HG03460 (cell line): ENCODE measurements at regions not wholly inside any gene's neighbourhood (a gene's known extent, or its start where the extent isn't known, plus 50 kb on each side); places are given as distances from the start of the nearest gene placed in this dataset.
"Not testable (repeated sequence)": the region's sequence is repeated elsewhere in the genome, so short reads cannot be mapped to it uniquely, and the experiment has no call there.

Experiments used
- ATAC-seq: cut with Tn5 transposase; IDR thresholded peaks from one replicate; pipeline ENCODE4 v1.9.1; 2021; ENCODE audit not compliant: unreplicated experiment

GRCh38 chr10:35778306-35778705, 136.2 kb upstream of the FZD8 start:
- ATAC-seq, result no peak

- ATAC-seq, result not testable (repeated sequence)
Measured at GRCh38 chr10:35776557-35776956, 134.5 kb upstream of the FZD8 start.

GRCh38 chr10:35774109-35774508, 132.0 kb upstream of the FZD8 start:
- no peak for ATAC-seq

GRCh38 chr10:35770817-35771355, 128.8 kb upstream of the FZD8 start:
- ATAC-seq, result no peak

GRCh38 chr10:35769795-35770194, 127.7 kb upstream of the FZD8 start:
- ATAC-seq, result no peak

GRCh38 chr10:35768731-35769130, 126.6 kb upstream of the FZD8 start:
- no peak for ATAC-seq

- no peak for ATAC-seq
Measured at GRCh38 chr10:35768011-35768410, 125.9 kb upstream of the FZD8 start.

GRCh38 chr10:35765996-35766395, 123.9 kb upstream of the FZD8 start:
- no peak for ATAC-seq

- ATAC-seq, result no peak
Measured at GRCh38 chr10:35765066-35765527, 123.0 kb upstream of the FZD8 start.

- no peak for ATAC-seq
Measured at GRCh38 chr10:35762311-35763030, 120.4 kb upstream of the FZD8 start.

GRCh38 chr10:35758076-35758475, 116.0 kb upstream of the FZD8 start:
- ATAC-seq, result no peak

- no peak for ATAC-seq
Measured at GRCh38 chr10:35754519-35754918, 112.4 kb upstream of the FZD8 start.

- no peak for ATAC-seq
Measured at GRCh38 chr10:35752469-35753461, 110.7 kb upstream of the FZD8 start.

GRCh38 chr10:35751347-35751746, 109.3 kb upstream of the FZD8 start:
- no peak for ATAC-seq

GRCh38 chr10:35749230-35749629, 107.1 kb upstream of the FZD8 start:
- ATAC-seq, result no peak

- ATAC-seq, result no peak
Measured at GRCh38 chr10:35745617-35746403, 103.7 kb upstream of the FZD8 start.

GRCh38 chr10:35743851-35744250, 101.8 kb upstream of the FZD8 start:
- ATAC-seq, result no peak

- no peak for ATAC-seq
Measured at GRCh38 chr10:35743351-35743750, 101.3 kb upstream of the FZD8 start.

GRCh38 chr10:35739998-35740397, 97.9 kb upstream of the FZD8 start:
- ATAC-seq, result no peak

- ATAC-seq, result no peak
Measured at GRCh38 chr10:35735412-35735811, 93.3 kb upstream of the FZD8 start.

- no peak for ATAC-seq
Measured at GRCh38 chr10:35731828-35732227, 89.7 kb upstream of the FZD8 start.
